ENCODE measurements at regions not wholly inside any gene's neighbourhood (a gene's known extent, or its start where the extent isn't known, plus 50 kb on each side); places are given as distances from the start of the nearest gene placed in this dataset.

DNA sequence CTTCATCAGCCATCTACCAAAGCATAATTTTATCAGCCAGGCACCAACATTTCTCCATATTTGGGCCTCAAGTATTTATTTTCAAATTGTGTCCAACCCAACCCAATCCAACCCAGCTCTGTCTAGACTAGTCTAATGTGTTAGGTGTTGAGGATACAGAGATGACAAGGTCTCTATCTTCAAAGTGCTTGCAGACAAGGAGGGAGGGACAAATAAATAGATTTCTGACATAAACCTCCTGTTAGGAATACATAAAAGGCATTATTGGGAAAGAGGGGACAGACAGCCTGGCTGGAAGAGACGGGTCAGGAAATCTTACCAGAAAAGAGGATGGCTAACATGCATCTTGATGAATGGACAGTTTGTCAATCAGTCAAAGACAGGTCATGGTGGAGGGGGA, 115.4 kb upstream of the RPS6KA3 start:
- no peak for DNase-seq (ENCODE audit: low read depth, low spot score)

DNA sequence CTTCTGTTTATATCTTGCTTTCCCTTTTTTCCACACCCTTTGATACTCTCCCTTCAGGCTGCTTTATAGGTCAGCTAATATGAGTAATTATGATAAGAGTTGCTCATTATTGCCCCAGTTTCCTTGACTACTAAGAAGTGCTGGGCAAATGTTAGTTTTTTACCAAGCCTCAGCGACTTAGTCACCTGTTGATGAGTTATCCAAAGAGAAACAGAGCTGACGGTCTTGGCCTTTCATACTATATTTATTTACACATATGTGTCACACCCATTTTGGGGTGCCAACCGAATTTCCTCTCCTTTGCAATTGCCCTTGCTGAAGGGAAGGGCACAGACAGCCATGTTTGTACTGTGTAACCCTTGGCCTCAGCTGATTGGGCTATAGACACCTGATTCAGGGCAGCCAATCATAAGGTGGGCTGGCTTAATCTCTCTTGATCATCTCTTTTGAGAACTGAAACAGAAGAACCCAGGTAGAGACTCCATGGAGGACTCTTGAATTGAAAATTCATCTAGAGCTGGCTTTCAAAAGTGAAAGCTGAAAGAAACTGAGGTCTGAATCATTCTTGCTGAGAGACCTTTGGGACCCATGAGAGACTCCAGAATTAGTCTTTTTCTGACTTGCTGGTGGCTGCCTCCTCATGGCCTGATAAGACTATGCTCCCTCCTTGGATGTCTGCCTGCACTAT, 111.7 kb upstream of the RPS6KA3 start:
- DNase-seq (ENCODE audit: low read depth, low spot score): no peak

DNA sequence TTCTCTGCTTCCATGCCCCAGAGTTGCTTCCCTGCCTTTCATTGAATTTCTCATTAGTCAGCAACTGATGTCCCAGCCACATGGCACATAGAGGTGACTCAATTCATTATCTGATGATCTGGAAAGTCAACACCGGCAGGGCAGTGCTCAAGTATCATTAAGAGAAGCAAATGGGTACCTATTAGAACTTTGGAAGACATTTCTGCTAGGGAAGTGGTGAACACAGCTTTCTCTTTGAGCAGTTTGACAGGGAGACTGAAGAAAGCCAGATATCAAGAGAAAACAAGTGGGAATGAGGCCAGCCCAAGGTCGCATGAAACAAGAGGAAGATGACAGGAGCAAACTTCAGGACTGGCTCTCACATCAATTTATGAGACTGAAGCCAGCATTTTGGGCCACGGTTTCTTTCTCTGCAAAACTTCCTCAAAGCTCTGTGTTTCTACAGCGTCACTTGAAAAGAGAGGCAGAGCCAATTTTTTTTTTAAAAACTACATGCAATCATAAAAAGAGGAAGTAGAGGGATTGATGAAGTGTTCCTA, 108.3 kb upstream of the RPS6KA3 start:
- no peak for DNase-seq (ENCODE audit: low read depth, low spot score)

DNA sequence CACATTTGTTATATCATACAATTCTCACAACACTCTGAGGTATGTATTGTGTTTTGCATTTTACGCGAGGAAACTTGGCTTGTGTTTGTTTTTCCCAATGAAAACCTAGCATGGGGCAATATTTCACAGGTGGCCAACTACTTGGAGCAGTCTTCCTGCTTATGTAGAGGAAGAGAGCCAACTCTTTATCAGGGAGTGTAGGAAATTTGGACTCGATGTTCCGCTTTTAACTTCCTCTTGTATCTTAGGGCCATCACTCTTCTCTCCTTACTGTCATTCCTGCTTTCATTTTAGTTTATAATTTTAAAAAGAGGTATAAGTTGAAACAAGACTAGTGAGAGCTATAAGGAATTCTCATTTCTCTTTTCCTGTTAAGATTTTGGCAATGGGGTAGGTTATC, 107.7 kb upstream of the RPS6KA3 start:
- no peak for DNase-seq (ENCODE audit: low read depth, low spot score)

DNA sequence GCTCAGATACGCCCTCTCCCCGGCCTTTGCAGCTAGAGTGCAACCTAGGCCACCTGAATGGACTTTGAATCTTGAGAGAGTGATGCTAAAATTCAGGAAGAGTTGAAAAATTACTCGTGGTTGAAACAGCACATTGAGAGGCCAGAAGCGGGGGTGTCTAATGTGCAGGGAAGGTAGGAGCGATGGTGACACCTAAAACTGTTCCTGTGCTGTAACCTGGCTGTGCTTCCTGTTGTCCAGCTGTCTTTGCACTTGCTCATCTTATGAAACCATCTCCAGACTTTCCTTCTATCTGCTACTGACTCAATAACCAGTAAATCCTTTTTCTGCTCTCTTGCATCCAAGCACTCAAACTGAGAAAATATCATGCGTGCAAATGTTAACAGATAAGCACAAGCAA, 106.4 kb upstream of the RPS6KA3 start:
- DNase-seq (ENCODE audit: low read depth, low spot score): no peak

DNA sequence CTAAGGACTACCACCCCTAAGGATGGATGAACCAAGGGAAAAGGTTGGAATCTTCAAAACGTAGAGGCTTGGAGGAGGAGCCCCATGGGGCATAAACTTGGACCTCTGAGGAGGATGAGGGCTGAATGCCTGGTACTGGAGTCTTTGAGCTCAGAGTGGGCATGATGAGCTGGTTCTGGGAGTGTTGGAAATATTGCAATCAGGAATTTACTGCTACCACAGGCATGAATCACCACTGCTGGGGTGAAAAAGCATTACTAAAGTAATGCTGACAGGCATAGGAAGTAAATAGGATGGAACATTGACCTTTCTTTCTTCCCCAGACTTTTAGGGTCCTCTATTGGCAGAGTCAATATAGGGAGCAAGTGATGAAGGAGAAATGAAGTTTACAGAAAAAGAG, 105.8 kb upstream of the RPS6KA3 start:
- DNase-seq (ENCODE audit: low read depth, low spot score): no peak

DNA sequence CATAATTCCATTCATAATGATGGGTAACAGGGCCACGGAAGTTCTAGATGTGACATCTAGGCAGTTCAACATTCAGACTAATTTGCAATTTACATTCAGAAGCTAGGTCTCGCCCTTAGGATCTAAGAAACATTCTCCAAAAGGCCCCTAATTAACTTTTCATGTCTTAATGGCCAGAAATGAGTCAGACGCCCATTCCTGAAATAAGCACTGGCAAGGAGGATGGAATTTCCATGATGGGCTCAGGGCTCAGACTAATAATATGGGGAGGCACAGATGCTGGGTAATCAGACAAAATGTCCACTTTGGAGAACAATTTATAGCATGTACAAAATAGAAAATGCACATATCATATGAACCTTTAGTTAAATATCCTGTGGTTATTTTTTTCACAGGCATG, 102.8 kb upstream of the RPS6KA3 start:
- no peak for DNase-seq (ENCODE audit: low read depth, low spot score)

DNA sequence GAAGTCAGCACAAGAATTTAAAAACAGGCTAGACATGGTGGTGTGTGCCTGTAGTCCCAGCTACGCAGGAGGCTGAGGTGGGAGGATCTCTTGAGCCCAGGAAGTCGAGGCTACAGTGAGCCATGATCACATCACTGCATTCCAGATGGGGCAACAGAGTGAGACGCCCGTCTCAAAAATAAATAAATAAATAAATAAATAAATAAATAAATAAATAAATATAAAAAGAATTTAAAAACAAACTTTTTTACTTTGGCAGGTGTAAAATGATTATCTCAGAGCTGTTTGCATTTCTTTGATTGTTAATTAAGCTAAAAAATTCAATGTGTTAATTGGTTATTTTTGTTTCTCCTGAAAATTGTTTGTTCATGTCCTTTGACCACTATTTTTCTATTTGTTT, 97.5 kb upstream of the RPS6KA3 start:
- no peak for DNase-seq (ENCODE audit: low read depth, low spot score)

DNA sequence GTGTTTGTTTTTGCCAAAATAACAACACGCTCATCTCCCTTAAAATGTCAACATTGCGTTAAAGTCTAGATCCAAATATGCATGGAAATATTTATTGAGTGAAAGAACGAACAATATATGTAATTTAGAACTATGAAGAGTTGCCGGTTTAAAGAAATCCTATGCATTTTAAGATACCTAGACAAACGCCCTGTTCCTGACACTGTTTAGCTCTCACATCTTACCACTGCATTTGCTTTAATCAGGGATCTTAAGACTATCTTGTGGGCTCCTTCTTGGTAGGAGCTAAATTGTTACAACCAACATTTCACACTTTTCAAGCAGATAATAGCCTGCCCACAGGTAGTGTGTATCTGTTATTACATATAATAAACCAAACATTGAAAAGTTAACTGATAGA, 96.6 kb upstream of the RPS6KA3 start:
- DNase-seq (ENCODE audit: low read depth, low spot score): no peak

DNA sequence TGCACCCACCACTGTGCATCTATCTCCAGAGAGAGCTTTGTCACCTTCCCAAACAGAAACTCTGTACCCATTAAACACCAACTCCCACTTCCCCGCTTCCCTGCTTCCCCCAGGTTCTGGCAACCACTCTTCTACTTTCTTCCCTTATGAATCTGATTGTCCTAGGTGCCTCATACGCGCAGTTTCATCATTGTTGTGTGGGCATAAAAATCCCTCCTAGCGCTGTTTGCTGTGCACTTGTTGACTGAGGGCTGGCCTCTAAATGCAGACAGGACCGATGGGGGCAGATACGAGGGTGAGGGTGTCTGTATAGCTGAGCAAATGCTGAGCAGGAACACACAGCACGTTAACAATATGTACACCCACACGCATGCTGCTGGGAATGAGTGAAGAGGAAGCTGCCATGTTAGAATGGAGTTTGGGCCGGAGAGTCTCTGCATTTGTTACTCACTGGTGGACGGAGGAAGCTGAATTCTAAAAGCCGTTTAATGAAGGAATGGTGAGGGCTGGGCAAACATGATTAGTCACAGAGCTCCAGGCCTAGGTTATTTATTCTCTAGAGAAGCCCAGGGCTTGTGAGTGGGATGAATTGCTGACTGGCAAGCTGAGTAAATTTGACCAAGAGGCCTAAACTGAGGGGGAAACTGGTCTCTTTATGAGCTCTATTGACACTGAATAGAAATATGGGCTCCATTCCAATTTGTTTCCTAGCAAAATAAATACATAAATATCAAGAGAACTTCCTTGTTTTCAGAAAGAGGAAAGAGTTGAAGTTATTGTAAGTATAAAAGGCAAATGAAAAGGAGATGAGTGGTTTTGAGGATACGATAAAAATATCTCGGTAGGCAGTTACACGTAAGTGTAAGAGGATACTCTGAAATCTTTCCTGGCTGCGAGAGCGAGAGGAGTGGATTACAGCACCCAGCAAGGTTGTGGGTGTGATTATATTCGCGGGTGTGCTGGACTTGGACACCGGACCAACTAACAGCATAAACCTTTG, 95.9 kb upstream of the RPS6KA3 start:
- no peak for DNase-seq (ENCODE audit: low read depth, low spot score)

DNA sequence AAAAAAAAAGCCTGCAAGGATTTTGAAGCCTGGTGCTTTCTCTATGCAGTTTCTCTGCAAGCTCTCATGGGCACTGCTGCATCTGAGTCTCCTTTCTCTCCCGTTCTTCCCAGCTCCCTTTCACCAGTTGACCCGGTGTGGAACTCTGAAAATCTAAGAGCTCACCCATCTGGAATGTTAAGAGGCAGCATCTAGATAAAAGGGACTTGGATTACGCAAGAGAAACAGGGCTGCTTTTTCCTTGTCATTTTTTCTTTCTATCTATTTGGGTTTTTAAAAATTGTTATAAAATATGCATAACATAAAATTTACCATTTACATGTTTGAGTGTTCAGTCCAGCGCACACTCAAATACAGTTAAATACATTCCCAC, 95.2 kb upstream of the RPS6KA3 start:
- no peak for DNase-seq (ENCODE audit: low read depth, low spot score)

DNA sequence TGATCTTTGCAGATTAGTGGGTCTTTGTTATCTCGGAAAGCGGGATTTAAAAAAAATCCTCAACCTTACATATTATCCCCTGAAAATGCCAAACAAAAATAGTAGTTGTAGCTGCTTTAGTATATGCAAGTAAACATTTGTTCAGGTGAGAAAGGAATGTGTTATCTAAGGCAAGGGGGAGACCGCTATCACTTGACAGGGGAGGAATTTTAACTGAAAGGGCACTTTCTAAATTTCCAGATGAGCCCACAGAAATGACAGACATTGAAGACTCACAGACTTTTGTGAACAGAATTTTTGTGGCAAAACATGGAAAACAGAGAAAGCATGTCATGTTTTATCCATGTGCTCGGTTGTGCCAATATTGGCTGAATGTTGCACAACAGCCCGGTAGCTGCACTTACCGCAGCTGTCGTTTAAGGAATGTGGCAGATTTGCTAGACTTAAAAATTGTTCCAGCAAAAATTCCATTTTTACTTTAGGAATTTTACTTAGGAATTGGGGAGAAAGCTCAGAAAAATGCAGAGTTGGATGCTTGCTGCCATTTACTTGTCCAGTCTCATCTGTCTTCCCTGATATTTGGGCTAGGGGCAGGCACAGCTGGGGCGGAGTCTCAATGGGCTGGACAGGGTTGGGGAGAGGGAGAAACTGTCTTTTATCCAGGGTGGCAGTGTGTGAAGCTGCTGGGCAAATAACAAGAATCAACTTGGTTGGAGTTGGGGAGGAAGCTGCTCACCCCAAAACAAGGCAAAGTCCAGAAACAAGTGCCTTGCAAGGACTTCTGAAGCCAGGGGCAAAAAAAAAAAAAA, 94.6 kb upstream of the RPS6KA3 start:
- DNase-seq (ENCODE audit: low read depth, low spot score): no peak

DNA sequence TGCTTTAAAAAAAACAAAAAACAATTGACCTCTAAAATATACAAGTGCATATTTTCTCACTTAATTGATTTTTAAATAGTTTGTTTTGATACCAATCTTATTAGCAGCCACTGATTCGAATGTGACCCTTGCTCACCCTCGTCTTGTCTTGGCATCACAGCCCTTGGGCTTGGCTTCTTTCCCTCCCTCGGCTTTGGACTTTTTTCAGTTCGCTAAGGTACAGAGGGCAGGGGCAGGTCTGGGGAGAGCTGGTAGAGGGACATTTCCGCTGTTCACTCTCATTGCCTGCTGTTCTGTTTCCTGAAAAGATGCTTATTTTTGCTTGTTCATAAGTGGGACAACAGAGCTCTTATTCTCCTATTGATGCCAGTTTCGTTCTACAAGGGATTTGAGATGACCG, 88.5 kb upstream of the RPS6KA3 start:
- DNase-seq (ENCODE audit: low read depth, low spot score): no peak

DNA sequence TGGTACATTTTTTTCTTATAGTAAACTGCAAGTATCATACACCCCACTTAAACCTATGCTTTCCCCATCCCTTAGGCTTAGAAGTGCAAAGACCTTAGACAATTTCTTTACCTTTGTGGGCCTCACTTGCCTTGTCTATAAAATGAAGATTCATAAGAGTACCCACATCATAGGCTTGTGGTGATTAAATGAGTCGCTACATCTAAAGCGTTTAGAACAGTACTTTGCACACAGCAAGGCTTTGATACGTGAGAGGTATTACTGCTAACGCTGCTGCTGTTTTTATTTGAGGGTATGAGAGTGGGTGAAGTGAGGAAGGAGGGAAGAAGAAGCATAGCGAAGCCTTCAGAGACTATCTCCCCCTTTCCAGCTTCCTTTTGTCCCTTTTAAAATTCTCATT, 87.8 kb upstream of the RPS6KA3 start:
- DNase-seq (ENCODE audit: low read depth, low spot score): no peak

DNA sequence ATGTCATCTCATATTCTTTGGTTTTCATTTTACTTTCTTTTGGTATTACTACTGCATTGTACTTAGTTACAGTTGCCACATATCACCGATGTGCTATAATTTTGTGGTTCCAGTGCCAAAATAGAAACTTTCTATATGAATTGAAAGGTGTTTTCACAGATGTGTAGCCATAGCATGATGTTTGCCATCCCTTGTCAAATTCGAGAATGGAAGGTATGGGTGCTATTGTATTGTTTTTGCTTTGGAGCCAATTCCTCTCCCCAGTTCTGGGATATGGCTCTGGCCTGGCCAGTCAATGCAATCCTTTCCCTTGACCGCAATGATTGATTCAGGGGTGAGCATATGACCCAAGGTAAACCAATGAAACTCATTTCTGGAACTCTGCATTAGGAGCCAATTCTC, 86.2 kb upstream of the RPS6KA3 start:
- no peak for DNase-seq (ENCODE audit: low read depth, low spot score)

DNA sequence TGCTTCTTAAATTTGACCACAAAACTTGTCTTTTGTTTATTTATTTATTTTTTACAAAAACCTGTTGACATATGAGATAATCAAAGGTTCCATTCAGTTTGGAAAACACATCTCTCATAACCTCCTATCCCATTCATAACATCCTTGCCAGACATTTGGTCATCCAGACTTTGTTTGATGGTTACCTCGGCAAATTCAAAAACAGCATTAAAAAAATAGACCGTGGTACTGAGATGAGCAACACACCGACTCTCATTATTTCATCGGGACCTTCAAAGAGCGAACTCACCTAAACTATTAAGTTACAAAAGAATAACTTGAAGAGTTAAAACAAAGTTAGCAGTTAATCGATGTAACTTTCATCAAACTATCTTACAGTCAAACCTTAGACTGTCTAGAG, 85.8 kb upstream of the RPS6KA3 start:
- DNase-seq (ENCODE audit: low read depth, low spot score): no peak

DNA sequence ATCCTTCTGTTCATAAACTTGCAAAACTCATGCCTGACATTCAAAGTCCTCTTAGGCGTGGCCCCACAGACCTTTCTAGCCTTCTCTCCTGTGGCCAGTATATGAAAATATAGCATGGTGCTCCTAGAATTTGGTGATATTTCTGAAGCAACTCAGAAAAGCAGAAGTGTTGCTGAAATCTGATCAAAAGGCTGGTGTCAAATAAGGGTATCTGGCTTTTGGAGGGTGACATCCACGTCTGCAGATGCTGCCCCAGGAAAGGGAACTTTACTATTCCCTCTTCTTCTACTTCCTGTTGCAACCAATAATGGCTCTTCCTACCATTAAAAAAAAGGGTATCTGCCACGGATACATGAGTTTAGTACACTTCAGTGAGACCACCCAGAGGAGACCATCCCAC, 83.9 kb upstream of the RPS6KA3 start:
- no peak for DNase-seq (ENCODE audit: low read depth, low spot score)

DNA sequence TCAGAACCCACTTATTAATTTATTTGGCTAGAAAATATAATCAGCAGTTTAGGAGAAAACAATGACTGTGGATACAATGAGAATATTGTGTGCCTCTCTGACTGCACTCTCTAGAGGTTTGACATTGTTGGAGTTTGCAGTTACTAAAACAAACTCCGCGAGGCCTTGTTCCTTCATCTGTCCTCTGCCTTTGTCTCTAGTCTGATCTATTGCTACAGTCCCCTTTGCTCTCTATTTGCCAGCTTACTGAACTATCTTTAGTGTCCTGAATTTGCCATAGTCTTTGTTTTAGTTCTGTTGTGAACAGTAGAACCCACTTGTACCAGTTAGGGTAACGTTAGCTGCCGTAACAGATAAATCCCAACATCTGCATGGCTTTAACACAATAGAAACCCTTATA, 81.4 kb upstream of the RPS6KA3 start:
- no peak for DNase-seq (ENCODE audit: low read depth, low spot score)

DNA sequence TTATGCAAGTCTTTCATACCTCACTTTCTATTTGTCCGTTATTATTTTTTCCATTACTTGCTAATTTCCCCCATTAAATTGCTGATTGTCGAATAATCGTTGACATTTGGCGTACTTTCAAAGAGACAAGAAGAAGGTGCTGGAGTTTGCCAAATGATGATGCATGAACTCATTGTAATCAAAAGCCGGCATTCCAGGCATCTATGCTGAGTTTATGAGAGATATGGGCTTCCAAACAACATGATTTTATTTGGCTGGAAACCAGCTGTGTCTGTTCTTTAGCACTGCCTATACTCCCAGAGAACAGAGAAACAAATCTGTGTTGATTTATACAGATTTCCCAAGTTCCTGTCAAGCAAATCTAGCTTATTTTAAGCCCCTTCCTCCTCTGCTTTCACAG, 80.8 kb upstream of the RPS6KA3 start:
- DNase-seq (ENCODE audit: low read depth, low spot score): no peak

DNA sequence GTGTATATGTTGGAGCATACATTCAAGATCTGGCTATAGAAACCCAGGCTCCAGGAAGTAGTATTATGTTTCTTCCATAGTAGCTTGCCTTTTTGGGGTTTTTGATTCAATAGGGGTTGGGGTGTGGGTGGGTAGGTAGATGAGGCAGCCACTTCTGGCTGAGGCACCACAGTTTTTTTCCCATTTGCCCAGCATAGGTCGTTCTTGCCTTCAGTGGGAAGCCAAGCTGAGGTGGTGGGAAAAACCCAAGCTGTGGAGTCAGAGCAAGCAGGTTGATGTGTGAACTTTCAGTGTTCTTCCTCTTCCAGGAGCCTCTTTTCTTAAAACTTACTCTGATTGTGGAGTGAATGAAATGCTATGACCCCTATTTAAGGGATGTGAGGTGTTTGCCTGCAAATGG, 67.0 kb upstream of the RPS6KA3 start:
- DNase-seq (ENCODE audit: low read depth, low spot score): no peak

DNA sequence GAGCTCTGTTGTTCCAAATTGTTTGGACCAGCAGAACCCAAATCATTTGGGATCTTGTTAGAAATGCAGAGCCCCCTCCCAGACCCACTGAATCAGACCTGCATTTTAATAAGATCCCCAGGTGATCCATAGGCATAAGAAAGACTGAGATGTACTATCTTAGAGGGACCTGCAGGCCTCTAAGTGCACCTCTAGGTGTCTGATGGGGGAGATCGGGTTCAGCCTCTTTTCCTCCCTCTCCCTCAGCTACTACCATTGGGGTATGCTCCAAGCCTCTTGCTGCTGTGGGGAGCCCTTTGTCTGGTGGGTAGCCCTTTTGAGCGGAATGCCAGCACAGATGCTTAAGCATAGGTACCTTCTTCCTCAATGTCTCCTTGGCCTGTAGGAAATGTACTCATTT, 63.8 kb upstream of the RPS6KA3 start:
- DNase-seq (ENCODE audit: low read depth, low spot score): no peak

DNA sequence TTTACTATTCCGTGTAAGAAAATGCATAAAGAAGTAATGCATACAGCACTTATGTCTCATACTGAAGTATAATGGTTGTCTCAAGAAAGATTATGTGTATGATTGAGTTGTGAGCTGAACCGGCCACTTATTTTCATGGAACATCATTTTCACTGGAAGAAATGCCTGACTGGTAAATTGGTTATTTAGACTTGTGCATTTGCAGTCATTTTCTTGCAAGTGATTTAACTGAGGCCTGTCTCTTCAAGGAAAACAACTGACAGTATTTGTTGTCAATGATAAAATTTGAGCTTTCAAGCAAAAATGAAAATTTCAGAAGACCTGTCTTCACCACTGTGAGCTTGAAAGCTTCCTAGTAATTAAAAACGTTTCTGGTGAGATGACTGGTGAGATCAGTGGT, 62.7 kb upstream of the RPS6KA3 start:
- no peak for DNase-seq (ENCODE audit: low read depth, low spot score)
